SKM-1 (cell line): ENCODE measurements at regions not wholly inside any gene's neighbourhood (a gene's known extent, or its start where the extent isn't known, plus 50 kb on each side); places are given as distances from the start of the nearest gene placed in this dataset.
"Not testable (repeated sequence)": the region's sequence is repeated elsewhere in the genome, so short reads cannot be mapped to it uniquely, and the experiment has no call there.

Experiments
- DNase-seq: peaks from one replicate; lab custom pipeline; 2025; ENCODE audit not compliant: unreplicated experiment; lab: John Stamatoyannopoulos, UW

- DNase-seq: no peak
Observed at GRCh38 chr14:71237556-71237955, 330.3 kb downstream of the PCNX1 start.

GRCh38 chr14:71238835-71239234 lies 331.6 kb downstream of the PCNX1 start:
- DNase-seq: no peak

GRCh38 chr14:71240171-71240570 lies 332.9 kb downstream of the PCNX1 start:
- no peak for DNase-seq

- DNase-seq: no peak
Observed at GRCh38 chr14:71240866-71241520, 333.7 kb downstream of the PCNX1 start.

- DNase-seq: no peak
Observed at GRCh38 chr14:71242237-71242748, 335.0 kb downstream of the PCNX1 start.

- DNase-seq: no peak
Observed at GRCh38 chr14:71243697-71244096, 336.4 kb downstream of the PCNX1 start.

- no peak for DNase-seq
Observed at GRCh38 chr14:71244341-71244740, 337.1 kb downstream of the PCNX1 start.

- DNase-seq: no peak
Observed at GRCh38 chr14:71245659-71246361, 338.6 kb downstream of the PCNX1 start.

GRCh38 chr14:71246539-71246938 lies 339.3 kb downstream of the PCNX1 start:
- DNase-seq: no peak

GRCh38 chr14:71247106-71247505 lies 339.8 kb downstream of the PCNX1 start:
- DNase-seq: no peak

GRCh38 chr14:71248194-71248593 lies 340.9 kb downstream of the PCNX1 start:
- no peak for DNase-seq

GRCh38 chr14:71250347-71250746 lies 343.1 kb downstream of the PCNX1 start:
- DNase-seq: no peak

- no peak for DNase-seq
Observed at GRCh38 chr14:71250791-71251190, 343.5 kb downstream of the PCNX1 start.

- not testable (repeated sequence) for DNase-seq
Observed at GRCh38 chr14:71254091-71254719, 346.9 kb downstream of the PCNX1 start.

- DNase-seq: no peak
Observed at GRCh38 chr14:71261206-71261605, 353.9 kb downstream of the PCNX1 start.

GRCh38 chr14:71262441-71262840 lies 355.2 kb downstream of the PCNX1 start:
- no peak for DNase-seq

- DNase-seq: no peak
Observed at GRCh38 chr14:71264260-71264659, 357.0 kb downstream of the PCNX1 start.

GRCh38 chr14:71267007-71267513 lies 359.8 kb downstream of the PCNX1 start:
- DNase-seq: no peak

- DNase-seq: no peak
Observed at GRCh38 chr14:71267691-71268090, 360.4 kb downstream of the PCNX1 start.

- DNase-seq: no peak
Observed at GRCh38 chr14:71270111-71270510, 362.9 kb downstream of the PCNX1 start.

- no peak for DNase-seq
Observed at GRCh38 chr14:71271166-71271945, 364.1 kb downstream of the PCNX1 start.
